D341Med (cell line): ENCODE measurements at regions not wholly inside any gene's neighbourhood (a gene's known extent, or its start where the extent isn't known, plus 50 kb on each side); places are given as distances from the start of the nearest gene placed in this dataset.

Experiments
- DNase-seq: peaks from one replicate; pipeline ENCODE4 v3.0.0; 2012; ENCODE audit warnings: low spot score

- DNase-seq: no peak
These were observed 167.3 kb upstream of the GRIN2B start for GRCh38 chr12:14148489-14149270.

GRCh38 chr12:14153803-14154202, 172.4 kb upstream of the GRIN2B start:
- DNase-seq: no peak

- no peak for DNase-seq
These were observed 175.2 kb upstream of the GRIN2B start for GRCh38 chr12:14156606-14157005.

- DNase-seq: no peak
These were observed 175.8 kb upstream of the GRIN2B start for GRCh38 chr12:14157088-14157747.

GRCh38 chr12:14164266-14164665, 182.9 kb upstream of the GRIN2B start:
- DNase-seq: no peak

- peak; percentile 72 for DNase-seq
These were observed 185.7 kb upstream of the GRIN2B start for GRCh38 chr12:14167005-14167628.

GRCh38 chr12:14169281-14169680, 187.9 kb upstream of the GRIN2B start:
- DNase-seq: no peak

- DNase-seq: no peak
These were observed 189.7 kb upstream of the GRIN2B start for GRCh38 chr12:14171106-14171505.

GRCh38 chr12:14175206-14175605, 190.3 kb upstream of the ATF7IP start:
- DNase-seq: no peak

GRCh38 chr12:14185427-14186192, 179.9 kb upstream of the ATF7IP start:
- DNase-seq: peak; percentile 72

- no peak for DNase-seq
These were observed 179.3 kb upstream of the ATF7IP start for GRCh38 chr12:14186193-14186502.

- DNase-seq: no peak
These were observed 178.5 kb upstream of the ATF7IP start for GRCh38 chr12:14187002-14187401.

- DNase-seq: no peak
These were observed 177.5 kb upstream of the ATF7IP start for GRCh38 chr12:14187966-14188365.

- no peak for DNase-seq
These were observed 176.7 kb upstream of the ATF7IP start for GRCh38 chr12:14188744-14189143.

- DNase-seq: no peak
These were observed 174.8 kb upstream of the ATF7IP start for GRCh38 chr12:14190694-14191093.

- no peak for DNase-seq
These were observed 173.9 kb upstream of the ATF7IP start for GRCh38 chr12:14191612-14192011.

- no peak for DNase-seq
These were observed 171.8 kb upstream of the ATF7IP start for GRCh38 chr12:14193639-14194038.

- no peak for DNase-seq
These were observed 170.9 kb upstream of the ATF7IP start for GRCh38 chr12:14194572-14194971.

- DNase-seq: no peak
These were observed 165.9 kb upstream of the ATF7IP start for GRCh38 chr12:14199455-14200198.

- DNase-seq: no peak
These were observed 164.9 kb upstream of the ATF7IP start for GRCh38 chr12:14200598-14200997.

- no peak for DNase-seq
These were observed 164.2 kb upstream of the ATF7IP start for GRCh38 chr12:14201291-14201690.
